SK-N-MC (cell line): ENCODE measurements at regions not wholly inside any gene's neighbourhood (a gene's known extent, or its start where the extent isn't known, plus 50 kb on each side); places are given as distances from the start of the nearest gene placed in this dataset.

ENCODE experiments used
- DNase-seq: peaks from one replicate; pipeline ENCODE4 v3.0.0-alpha.2; 2011; ENCODE audit warnings: low read depth, low spot score
- H3K27ac ChIP-seq: fragments of 200-600 bp; sonication (generic); 2 replicates; pipeline ENCODE4 v1.5.1; 2016; ENCODE audit warnings: mixed run types
- H3K36me3 ChIP-seq: fragments of 200-600 bp; sonication (generic); 2 replicates; pipeline ENCODE4 v1.6.1; 2017; ENCODE audit warnings: antibody characterized with exemption, low read length, mixed read lengths; ENCODE audit not compliant: insufficient read depth
- H3K4me3 ChIP-seq: fragments of 200-600 bp; sonication (generic); 2 replicates; pipeline ENCODE4 v1.5.1; 2016
- H3K9ac ChIP-seq: fragments of 200-600 bp; sonication (generic); 2 replicates; pipeline ENCODE4 v1.8.0; 2017; ENCODE audit warnings: mixed run types, mixed read lengths; ENCODE audit not compliant: insufficient read length
- H3K9me3 ChIP-seq: fragments of 200-600 bp; sonication (generic); 2 replicates; pipeline ENCODE4 v1.6.1; 2017; ENCODE audit warnings: low read depth, mild to moderate bottlenecking, antibody characterized with exemption, low read length, moderate library complexity, mixed read lengths
- EZH2 ChIP-seq: fragments of 200-600 bp; sonication (generic); IDR thresholded peaks from one replicate; pipeline ENCODE4 v1.6.1; 2017; ENCODE audit warnings: antibody characterized with exemption
- FOXP2 ChIP-seq: optimal IDR thresholded peaks from 2 replicates; pipeline ENCODE3; 2011; ENCODE audit warnings: mild to moderate bottlenecking, moderate library complexity; ENCODE audit not compliant: insufficient read depth; ENCODE audit errors: extremely low read length, control extremely low read depth
- POLR2AphosphoS5 ChIP-seq: IDR thresholded peaks from 2 replicates; pipeline ENCODE4 v1.6.1; 2012; ENCODE audit warnings: mild to moderate bottlenecking, low read depth, low read length, borderline replicate concordance

DNA sequence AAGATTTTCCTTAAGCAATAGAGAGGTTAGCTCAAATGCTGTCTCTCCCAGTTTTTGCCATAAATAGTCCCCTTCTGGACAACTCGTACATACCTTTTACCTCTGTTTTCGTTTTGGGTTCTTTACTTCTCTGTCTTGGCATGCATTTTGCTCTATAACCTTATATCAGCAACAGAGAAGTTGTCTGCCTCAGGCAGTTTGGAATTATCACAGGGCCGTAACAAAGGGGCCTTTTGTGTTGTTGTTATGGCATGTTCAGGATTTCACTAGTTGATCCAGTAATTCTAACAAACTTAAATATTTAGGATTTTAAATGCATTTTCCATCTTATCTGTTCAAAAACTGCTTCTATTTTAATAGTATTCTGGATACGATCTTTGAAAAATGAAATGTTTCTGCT lies 259.8 kb downstream of the CD109 start:
- no peak overlapping the region for H3K27ac ChIP-seq

DNA sequence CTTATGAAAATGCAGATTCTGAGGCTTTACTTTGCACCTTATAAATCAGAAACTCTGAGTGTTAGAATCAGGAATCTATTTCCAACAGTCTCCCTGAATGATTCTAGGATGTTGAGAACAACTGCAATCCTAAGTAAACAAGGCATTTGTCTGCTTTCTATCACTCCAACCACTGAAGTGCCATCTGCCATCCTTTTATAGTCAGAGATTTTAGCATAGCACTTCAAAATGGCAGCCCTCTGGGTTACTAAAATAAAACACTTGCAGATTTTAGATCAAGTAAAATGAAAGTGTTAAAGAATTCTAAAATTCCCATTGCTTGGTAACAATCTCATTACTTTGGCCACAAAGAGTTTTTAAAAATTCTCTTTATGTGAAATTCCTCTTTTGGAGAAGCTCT lies 258.9 kb downstream of the CD109 start:
- no peak overlapping the region for H3K9ac ChIP-seq
- no peaks in the 10 kb centered on the region for H3K9me3 ChIP-seq
- no peaks in the 10 kb centered on the region for H3K36me3 ChIP-seq
- no peak overlapping the region for H3K27ac ChIP-seq
- no peak for TF ChIP-seq EZH2
- TF ChIP-seq POLR2AphosphoS5: no peak
- TF ChIP-seq FOXP2: no peak
- no peak overlapping the region for H3K4me3 ChIP-seq
- no peak for DNase-seq

More for the DNA sequence above, 259.8 kb downstream of the CD109 start:
- H3K4me3 ChIP-seq: no peak overlapping the region
- TF ChIP-seq FOXP2 (no peak), POLR2AphosphoS5 (no peak), EZH2 (no peak)
- H3K9me3 ChIP-seq: no peaks in the 10 kb centered on the region
- no peaks in the 10 kb centered on the region for H3K36me3 ChIP-seq
- no peak overlapping the region for H3K9ac ChIP-seq
- no peak for DNase-seq

DNA sequence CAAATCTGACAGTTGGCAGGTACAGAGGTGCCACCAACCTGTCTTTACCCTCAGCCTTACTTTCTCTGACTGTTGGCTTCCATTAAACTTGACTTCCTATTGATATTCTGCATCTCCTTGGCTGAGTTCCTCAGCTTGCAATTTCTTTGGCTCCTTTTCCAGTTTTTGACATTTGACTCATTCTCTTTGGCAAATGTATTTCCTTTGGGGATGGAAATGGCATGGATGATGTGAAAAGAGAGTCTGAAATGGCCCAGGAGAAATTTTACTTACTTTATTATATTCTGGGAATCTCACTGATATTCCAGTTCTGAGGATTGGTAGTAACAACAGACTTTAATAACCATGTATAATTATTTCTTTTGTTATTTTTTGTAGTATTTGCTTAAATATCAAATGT lies 255.2 kb downstream of the CD109 start:
- TF ChIP-seq EZH2 (no peak), FOXP2 (no peak), POLR2AphosphoS5 (no peak)
- DNase-seq: no peak
- H3K27ac ChIP-seq: no peak overlapping the region

DNA sequence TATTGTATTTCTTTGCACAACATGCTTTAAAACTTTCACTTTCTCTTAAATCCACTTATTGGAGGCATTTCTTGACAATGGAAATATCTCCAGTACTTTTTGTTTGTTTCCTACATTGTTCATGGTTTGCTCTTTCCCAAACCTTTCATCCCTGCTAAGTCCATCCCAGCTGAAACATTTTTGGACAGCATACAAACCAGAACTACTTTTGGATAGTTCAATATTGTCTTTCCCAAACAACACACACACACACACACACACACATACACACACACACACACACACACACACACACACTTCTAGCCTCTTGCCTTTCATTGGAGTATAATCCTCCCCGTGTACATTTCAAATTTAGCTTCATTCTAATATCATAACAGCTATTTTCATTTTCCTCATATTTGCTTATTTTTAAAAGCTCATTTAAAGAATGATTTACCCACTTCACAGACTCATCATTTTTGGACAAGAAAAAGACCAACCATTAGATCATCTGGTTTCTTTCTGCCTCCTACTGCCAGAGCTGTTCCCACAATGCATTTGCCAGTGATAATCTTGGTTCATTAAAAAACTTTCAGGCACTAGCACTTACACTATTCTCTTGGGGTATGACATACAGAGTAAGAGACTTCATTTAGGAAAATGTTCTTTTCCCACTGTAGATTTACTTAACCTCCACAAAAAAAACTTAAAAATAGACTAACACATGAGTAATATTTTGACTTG lies 248.1 kb downstream of the CD109 start:
- H3K27ac ChIP-seq: no peak overlapping the region
- no peak for TF ChIP-seq FOXP2
- no peak for TF ChIP-seq EZH2
- TF ChIP-seq POLR2AphosphoS5: no peak
- DNase-seq: no peak
- no peak overlapping the region for H3K4me3 ChIP-seq
- no peaks in the 10 kb centered on the region for H3K36me3 ChIP-seq
- H3K9me3 ChIP-seq: no peaks in the 10 kb centered on the region
- no peak overlapping the region for H3K9ac ChIP-seq

More for the DNA sequence above, 255.2 kb downstream of the CD109 start:
- no peak overlapping the region for H3K4me3 ChIP-seq
- no peaks in the 10 kb centered on the region for H3K36me3 ChIP-seq
- no peaks in the 10 kb centered on the region for H3K9me3 ChIP-seq
- no peak overlapping the region for H3K9ac ChIP-seq

DNA sequence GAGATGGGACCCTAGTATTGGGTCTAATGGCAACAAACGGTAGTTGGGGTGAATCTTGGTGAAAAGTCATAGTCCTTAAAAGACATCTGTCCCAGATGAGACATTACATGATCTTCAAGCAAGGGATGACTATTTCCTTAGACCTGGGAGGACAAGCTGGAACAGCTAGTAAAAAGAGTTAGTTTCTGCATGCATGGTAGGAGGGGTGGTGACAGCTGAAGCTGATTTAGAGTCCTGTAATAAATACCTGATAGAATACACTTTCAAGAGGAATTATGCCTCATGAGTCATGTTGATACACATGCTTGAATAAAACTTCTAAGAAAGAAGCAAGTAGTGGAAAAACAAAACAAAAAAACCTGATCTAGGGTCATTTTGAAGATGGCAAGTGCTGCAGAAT lies 247.4 kb downstream of the CD109 start:
- H3K36me3 ChIP-seq: no peaks in the 10 kb centered on the region
- H3K27ac ChIP-seq: no peak overlapping the region
- H3K9ac ChIP-seq: no peak overlapping the region
- TF ChIP-seq FOXP2: no peak
- TF ChIP-seq EZH2: no peak
- no peak for TF ChIP-seq POLR2AphosphoS5
- H3K4me3 ChIP-seq: no peak overlapping the region
- no peak for DNase-seq
- H3K9me3 ChIP-seq: no peaks in the 10 kb centered on the region

DNA sequence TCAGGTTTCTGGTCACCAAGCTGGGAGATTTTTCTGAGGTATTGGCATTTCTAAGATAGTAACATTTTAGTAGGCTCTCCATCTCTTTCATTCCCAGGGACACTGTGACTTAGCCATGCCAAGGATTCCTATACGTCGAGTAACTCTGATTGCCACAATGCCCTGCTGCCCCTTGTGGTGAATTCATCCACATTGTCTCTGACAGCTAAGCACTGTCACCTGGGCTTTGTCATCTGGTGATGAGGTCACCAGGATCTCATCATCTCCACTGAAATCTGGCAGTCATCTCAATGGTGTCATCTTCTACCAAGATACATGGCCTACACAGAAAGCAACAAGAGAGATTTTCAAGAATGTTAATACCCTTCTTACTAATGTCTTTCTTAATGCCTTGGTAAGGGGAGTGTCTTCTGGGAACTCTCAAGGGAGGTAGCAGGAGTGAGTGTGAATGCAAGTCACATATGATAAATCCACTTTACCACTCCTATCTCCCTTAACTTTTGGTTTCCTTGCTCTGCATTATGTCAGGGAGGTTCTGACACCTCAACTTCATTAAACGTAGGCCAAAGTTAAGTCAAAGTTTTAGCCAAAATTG lies 246.7 kb downstream of the CD109 start:
- Histone ChIP-seq H3K36me3 (no peaks in the 10 kb centered on the region), H3K9ac (no peak overlapping the region), H3K27ac (no peak overlapping the region), H3K9me3 (no peaks in the 10 kb centered on the region), H3K4me3 (no peak overlapping the region)
- no peak for DNase-seq
- TF ChIP-seq POLR2AphosphoS5 (no peak), EZH2 (no peak), FOXP2 (no peak)

DNA sequence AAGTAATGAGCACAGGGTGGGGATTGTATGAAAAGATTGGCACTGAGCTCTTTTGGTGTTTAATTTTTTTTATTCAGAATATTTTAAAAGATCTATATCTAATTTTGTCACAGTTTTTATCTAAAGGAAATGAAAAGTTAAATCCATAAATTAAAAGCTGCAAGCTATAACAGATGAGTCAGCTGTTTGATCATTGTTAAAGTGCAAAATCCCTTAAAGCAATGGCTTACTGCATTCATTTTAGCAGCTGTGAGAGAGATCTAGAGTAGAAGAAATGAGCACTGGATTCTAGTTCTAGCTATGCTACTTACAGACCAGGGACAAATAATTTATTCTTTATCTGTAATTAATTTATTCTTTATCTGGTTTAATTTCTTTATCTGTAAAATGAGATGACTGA lies 245.9 kb downstream of the CD109 start:
- TF ChIP-seq POLR2AphosphoS5: no peak
- TF ChIP-seq EZH2: no peak
- H3K27ac ChIP-seq: no peak overlapping the region

DNA sequence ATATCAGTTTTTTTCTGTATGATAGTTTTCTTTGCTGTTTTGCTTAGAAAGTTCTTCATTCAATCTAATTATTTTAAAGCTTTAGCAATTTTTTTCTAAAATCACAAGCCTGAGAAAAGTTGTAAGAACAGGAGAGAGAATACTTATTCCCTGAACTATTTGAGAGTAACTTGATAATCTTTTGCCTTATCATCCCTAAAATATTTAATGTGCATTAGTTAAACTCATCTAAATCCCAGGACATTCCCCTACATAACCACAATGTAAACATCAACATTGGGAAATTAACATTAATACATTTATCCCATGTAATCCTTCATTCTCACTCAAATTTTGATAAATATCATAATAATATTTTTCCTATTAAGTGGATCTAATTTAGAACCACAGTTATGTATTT lies 241.8 kb downstream of the CD109 start:
- H3K4me3 ChIP-seq: no peak overlapping the region
- TF ChIP-seq FOXP2: no peak
- TF ChIP-seq POLR2AphosphoS5: no peak
- TF ChIP-seq EZH2: no peak
- no peaks in the 10 kb centered on the region for H3K36me3 ChIP-seq
- no peak for DNase-seq
- no peaks in the 10 kb centered on the region for H3K9me3 ChIP-seq
- H3K27ac ChIP-seq: no peak overlapping the region
- no peak overlapping the region for H3K9ac ChIP-seq

More for the DNA sequence above, 245.9 kb downstream of the CD109 start:
- H3K4me3 ChIP-seq: no peak overlapping the region
- no peaks in the 10 kb centered on the region for H3K9me3 ChIP-seq
- H3K36me3 ChIP-seq: no peaks in the 10 kb centered on the region
- H3K9ac ChIP-seq: no peak overlapping the region
- no peak for DNase-seq
